Sciatic nerve (tissue), 2 donors: ENCODE measurements at regions not wholly inside any gene's neighbourhood (a gene's known extent, or its start where the extent isn't known, plus 50 kb on each side); places are given as distances from the start of the nearest gene placed in this dataset.

Experiments
- ATAC-seq: fragments of 200-7000 bp; cut with Tn5 transposase; one replicate; pipeline ENCODE4 v1.9.1; 2020; ENCODE audit warnings: mild to moderate bottlenecking, moderate library complexity
- DNase-seq: peaks from one replicate; pipeline ENCODE4 v3.0.0-alpha.2; 2020; ENCODE audit warnings: low spot score
- intact Hi-C: fragments of 100-400 bp; cut with DNase I; formaldehyde crosslinking; loops from one replicate; pipeline ENCODE4 v1.14.2; 2022
- donor health status: DM: no; HTN: no; CAD: no.
- donor health status: DM: no; HTN: no; CAD: no.

DNA sequence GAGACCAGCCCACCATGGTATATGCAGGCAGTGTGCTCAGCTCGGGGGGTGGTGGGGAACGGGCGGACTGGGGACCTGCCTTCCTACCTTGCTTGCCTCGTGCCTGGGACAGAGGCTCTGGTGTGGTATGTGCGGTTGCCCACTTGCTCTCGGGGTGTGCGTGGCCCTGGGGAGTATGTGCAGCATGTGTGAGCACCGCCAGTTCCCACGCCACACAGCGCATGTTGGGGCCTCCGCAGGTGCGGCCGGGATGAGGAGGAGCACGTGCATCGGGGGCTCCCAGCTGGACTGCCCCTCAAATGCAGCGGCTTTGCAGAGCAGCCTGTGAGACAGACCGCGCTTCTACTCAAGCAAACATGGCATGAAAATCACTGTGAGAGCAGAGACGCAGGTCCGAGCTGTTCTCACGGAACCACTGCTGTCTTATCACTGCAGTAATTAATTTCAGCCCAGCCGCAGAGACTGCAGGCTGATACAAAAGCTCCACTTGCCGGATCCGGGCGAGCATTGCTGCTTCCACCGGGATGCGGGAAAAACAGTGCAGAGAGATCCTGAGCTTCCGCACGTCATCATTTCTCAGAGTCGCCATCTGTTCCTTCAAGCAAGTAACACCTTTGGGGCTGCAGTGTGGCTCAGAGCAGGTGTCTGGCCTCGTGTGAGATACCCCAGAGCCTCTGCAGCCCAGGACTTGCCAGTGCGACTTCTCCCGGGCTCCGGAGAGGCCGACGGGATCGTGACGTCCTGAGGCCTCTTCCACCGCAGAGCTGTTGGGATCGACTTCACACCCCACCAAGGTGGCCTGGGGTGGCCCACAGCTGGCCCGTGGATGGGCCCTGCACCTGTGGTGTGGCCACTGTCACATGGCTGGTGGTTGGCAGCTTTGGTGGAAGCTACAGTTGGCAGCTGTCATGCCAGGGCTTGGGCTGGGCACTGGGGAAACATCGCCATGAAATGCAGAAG is 92.6 kb upstream of the ACTRT2 start:
- no peak for ATAC-seq
- DNase-seq, result no peak
- intact Hi-C loops, result no loop called here

DNA sequence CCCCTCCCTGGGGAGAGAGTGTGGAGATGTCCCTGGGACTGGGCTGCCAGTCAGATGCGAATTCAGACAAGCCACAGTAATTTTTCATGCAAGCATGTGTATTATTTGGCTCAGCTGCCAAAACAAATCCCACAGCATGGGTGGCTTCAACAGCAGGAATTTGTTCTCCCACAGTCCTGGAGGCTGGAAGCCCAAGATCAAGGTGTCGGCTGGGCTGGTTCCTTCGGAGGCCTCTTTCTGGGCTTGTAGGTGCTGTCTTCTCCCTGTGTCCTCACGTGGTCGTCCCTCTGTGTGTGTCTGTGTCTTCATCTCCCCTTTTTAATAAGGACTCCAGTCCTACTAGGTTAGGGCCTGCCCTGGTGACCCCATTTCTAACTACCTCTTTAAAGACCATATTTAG is 91.9 kb upstream of the ACTRT2 start:
- ATAC-seq (no peak), DNase-seq (no peak)
- intact Hi-C loops, result no loop called here

DNA sequence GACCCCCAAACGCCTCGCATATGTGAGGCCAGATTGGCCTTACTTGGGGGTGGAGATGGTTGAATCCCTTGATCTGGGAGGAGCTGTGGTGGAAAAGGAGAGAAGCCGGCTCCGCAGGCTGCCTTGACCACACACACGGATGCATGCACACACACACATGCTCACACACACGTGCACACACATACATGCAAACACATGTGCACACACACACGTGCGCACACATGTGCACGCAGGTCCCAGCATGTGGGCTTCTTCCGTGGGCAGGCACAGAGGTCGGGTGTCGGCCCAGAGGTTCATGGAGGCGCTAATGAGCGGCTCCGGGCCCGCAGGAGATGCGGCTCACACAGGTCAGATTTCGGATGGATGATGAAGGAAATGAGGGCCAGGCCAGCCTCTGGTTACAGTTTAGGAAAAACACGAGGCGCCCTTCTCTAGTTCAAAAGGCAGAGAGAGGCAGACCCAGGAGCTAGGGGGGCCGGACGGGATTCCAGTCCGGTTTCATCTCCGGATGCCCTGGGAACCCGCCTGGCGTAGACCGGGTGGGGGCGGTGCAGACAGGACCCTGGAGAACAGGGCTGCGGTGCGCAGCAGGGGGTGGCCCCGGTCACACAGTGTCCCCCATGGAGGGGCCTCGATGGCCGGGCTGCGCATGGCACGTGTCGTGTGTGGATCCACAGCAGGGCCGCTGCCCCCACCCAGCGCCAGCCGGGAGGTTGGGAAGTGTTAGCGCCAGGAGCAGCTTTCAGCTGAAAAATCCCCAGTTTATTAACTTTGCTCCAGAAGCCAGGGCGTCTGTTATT is 91.1 kb upstream of the ACTRT2 start:
- no peak for ATAC-seq

DNA sequence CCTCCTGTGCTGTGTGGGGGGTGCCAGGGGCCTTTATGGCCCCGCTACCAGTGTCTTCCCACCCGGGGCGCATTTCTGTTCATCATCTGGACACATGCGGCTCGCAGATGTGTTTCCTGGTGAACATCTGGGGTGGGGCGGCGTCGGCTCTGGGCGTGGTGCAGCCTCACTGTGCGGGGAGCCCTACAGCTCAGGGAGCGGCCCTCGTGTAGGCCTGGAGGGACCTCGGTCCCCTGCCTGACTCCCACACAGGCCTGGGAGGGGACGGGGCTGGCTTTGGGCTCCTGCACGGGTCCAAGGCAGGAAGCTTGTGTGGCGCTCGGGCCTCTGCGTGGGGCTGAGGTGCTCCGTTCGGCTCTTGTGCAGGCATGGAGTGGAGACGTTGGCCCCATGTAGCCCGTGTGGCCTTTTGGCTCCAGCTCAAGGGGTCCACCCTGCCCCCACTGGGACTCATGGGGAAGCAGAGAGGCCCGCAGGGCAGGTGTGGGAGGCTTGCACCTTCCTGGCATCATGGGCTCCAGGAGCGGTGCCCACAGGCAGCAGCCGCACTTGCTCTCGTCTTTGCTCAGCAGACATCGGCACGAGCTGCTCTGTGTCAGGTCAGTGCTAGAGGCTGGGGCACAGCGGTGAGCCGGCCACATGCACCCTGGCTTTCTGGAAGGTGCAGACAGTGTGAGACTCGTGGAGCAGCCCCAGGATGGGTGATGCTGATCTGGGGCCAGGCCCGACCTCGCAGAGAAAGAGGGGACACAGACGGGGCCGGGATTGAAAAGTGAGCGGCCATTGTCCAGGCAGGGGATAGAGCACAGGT is 90.1 kb upstream of the ACTRT2 start:
- ATAC-seq (no peak), DNase-seq (no peak)
- intact Hi-C loops, result no loop called here

More for the DNA sequence above, 91.1 kb upstream of the ACTRT2 start:
- DNase-seq, result no peak
- intact Hi-C loops, result no loop called here

DNA sequence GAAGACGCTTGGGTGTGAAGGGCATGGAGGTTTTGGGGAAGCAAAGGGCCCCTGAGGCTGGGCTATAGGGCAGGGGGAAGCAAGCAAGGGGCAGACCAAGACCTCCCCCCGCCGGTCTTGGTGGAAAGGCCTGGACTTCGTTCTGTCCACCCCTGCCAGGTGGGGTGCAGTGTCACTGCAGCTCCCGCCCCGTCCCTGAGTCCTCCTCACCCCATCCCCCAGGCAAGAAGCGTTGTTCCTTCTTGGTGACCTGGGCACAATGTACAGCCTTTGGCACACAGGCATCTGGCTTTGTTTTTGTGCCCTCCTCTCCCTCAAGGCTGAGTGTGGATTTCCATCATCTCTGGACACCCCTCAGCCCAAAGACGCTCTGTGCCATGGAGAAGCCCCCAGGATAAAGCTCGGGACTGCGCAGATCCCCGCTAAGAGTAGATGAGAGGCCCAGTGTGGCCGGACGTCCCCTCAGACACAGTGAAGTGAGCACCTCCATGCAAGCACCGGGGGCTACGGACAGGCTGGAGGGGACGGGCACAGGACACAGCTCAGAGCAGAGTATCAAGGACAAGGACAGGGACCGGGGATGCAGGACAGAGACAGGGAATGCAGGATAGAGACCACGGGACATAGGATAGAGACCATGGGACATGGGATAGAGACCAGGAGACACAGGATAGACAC is 89.4 kb upstream of the ACTRT2 start:
- intact Hi-C loops, result no loop called here
- no peak for DNase-seq

DNA sequence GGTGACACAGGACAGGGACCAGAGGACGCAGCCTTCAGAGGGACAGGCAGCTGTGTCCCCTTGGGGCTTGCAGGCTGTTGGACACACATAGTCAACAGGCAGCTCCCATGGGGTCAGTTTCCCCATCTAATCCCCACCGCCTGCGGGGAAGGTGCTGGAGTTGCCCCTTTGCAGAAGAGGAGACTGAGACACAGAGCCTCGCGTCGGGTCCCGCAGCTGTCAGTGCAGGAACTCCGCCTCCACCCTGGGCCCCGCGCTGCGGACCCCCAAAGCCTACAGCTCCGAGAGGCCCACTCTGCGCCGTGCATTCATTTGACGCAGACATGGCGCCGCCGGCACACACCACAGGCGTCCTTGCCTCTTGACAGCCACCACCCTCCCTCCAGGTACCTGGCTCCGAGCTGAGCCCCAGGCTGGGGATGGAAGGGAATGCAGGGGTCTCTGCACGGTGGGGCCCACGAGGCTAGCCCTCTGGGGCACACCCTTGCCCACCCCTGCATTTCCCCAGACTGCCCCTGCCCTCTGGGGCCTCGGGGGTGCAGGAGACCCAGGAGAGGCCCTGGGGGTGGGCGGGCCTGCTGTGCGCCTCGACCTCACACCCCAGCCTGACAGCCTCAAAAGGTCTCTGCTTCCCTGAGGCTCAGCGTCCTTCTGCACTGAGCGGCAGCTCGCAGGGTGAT is 88.5 kb upstream of the ACTRT2 start:
- ATAC-seq (no peak), DNase-seq (no peak)
- intact Hi-C loops, result no loop called here

More for the DNA sequence above, 89.4 kb upstream of the ACTRT2 start:
- ATAC-seq, result no peak

DNA sequence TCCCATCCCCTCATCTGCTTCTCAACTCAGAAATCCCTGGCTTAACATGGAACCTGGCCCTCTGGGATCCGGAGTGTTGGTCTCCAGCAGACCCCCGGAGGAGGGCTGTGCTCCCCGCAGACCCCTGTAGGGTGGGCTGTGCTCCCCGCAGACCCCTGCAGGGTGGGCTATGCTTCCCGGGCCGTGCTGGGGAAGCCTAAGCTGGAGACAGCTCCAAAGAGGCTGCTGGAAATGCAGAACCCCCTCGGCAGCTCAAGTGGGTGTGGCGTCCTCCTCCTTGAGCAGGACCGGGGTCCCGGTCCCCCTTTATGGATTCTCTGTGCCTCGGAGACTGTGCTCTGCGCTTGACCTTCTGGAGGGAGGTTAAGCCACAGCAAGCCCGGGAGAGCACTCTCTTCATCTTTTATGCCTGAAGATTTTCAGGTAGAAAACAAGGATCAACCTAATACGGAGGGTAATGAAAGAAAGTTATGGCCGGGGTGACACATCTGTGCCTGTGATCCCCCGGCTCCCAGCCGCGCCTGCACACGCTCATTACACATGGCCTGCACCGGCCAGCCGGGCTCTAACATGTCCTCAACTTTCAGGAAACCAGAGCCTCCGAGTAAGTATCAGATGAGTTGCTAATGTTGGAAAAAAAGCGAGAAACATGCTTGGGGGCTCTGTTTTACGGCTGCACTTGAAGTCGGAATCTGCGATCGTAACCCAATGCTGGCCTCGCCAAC is 87.7 kb upstream of the ACTRT2 start:
- intact Hi-C loops, result no loop called here
- DNase-seq, result no peak
- ATAC-seq, result no peak

DNA sequence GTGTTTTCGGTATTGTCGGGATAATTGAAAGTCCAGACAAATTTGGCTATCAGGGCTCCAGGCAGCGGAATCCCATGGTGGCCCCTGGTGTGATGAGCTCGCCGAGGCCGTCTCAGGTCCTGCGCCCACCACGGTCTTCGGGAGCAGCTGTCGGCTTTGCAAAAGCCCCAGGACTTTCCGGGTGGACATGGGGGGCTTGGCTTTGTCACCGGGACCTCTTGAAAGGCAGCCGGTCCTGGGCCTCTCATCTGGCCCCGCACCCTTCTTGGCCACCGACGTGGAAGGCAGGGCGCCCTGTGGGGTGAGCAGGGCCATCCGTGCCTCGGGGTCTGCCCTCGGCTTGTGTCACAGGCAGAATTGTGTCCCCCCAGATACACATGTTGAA is 87.1 kb upstream of the ACTRT2 start:
- ATAC-seq (no peak), DNase-seq (no peak)
- intact Hi-C loops, result no loop called here

DNA sequence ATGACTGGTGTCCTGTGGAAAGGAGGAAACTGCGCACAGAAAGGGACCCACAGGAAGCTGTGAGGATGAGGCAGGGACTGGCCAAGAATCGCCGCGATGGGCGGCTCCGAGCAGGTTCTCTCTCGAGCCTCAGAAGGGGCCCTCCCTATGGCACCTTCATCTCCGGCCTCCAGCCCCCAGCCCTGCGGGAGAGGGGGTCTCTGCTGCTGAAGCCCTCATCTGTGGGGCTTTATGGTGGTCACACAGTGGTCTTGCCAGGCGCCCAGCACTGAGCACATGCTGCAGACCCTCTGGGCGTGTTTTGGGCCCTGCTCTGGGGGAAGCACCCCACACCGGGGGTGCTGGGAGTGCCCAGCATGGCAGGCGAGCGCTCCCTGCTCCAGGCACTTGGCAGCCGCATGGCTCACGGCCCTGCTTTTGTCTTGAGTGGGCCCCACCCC is 86.6 kb upstream of the ACTRT2 start:
- ATAC-seq, result no peak
- intact Hi-C loops, result no loop called here
- no peak for DNase-seq

DNA sequence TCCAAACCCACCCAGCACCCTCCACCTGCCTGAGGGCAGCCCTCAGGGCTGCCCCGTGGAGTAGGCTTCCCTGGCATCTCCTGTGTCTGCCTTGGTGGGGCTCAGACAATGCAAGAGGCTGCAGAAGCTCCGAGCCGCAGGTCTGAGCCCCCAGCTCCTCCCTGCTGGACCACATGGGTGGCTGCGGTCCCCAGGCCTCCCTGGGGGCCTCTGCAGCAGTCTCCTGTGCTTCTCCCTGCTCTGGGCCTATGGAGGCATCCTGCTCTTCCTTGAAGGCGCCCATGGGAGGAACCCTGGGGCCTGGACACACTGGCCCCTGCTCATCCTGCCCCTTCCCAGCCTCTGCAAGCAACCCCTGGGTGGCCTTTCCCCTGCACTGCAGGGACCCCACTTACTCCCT is 86.1 kb upstream of the ACTRT2 start:
- ATAC-seq, result no peak
- intact Hi-C loops, result no loop called here
- no peak for DNase-seq

DNA sequence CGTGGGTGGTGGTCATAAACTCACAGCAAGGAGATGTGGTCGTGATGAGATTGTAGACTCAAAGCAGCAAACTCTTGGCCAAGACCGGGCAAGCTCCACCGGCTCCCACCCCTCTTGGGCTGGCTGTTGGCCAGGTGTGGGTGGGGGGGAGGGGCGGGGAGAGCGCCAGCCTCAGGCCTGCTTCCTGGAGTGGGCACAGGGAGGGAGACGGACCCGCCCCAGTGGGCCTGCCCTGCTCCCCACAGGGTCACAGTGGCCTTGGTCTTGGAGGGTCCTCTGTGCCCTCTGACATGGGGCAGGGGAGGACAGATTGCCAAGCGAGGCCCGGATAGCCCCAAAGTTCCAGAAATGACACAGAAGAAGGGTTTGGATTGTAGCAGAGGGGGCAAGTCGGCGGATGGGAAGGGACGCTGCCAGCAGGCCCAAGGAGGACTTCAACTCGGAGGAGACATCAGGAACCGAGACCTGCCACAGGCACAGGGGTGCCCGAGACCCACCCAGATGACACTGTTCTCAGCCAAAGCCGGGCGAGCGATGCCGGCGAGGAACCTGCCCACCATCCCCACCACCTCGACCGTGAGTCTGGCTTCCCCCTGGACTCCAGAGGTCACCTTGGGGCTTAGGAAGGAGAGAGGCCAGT is 85.4 kb upstream of the ACTRT2 start:
- ATAC-seq (no peak), DNase-seq (no peak)
- intact Hi-C loops, result no loop called here

DNA sequence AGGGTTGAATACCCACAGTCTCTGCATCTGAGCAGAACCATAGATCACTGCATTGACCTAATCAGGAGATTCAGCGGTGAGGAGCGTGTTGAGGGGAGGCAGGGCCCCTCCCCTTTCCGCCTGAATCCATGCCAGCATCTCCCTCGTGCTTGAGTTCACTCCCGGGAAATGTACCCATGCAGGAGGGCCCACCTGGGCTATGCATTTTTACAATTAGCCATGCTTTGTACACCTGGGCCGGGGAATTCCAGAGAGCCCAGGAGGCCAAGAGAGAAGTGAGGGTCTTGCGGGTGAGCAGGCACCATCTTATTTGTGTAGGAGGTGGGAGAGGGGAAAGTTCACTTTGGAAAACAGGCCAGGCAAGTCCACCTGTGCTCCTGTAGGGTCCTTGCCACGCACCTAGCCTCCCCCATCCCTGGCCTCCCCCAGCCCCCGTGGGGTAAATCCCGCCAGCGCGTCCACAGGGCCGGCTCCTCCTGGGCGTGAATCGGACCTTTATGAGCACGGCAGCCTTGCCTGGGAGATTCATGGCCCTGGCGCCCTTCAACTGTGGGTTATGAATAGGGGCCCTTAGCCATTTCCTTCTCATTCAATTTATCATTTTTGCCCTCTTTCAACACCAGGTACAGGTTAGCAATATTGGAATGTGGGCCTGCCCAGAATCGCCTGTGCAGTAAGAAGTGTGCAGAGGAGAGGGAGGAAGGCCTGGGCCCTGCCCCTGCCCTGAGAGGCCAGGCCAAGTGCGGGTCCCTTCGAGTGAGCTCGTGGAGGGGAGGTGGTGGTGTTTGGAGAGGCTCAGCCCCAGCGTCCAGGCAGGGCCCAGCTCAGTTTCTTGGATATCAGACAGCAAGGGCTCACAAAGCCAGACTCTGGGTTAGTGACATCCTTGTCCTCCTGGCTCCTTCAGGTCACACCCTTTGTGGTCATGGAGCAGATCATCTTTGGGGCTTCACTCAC is 84.4 kb upstream of the ACTRT2 start:
- intact Hi-C loops, result no loop called here
- DNase-seq (no peak), ATAC-seq (no peak)

DNA sequence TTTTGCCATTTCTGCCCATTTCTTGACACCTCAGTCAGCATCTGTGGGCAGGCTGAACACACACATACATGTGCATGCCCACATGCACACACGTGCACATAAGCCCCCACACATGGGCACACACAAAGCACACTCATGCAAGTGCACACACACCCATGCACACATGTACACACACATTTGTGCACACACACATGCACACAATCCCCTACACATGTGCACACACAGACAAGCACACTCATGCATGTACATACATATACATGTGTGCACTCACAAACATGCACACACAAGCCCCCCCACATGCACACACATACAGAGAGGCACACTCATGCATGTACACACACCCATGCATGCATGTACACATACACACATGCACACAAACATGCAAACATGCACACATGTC is 83.5 kb upstream of the ACTRT2 start:
- intact Hi-C loops, result no loop called here
- no peak for ATAC-seq

DNA sequence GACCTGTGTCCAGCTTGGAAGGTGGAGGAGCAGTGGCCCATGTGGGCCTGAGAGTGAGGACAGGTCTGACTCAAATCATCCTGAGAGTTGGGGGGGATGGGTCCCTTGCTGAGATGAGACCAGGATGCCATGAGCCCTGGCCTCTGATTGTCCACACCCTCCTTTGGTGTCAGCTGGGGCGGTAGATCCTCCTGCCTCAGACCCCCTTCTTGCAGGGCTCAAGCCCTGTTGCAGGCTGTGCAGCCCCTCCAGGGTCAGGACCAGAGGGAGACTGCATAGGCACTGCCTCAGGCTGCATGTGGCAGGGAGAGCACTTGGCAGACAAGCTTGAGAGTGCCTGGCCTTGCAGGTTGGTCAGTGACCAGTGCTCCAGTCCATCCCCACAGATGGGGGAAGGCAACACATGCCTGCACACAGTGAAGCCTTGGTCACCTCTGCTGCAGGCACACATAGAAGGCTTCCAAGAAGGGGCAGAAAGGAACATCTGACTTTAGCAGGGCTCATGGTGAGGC is 82.2 kb upstream of the ACTRT2 start:
- intact Hi-C loops, result no loop called here
- DNase-seq (no peak), ATAC-seq (no peak)

More for the DNA sequence above, 83.5 kb upstream of the ACTRT2 start:
- no peak for DNase-seq

DNA sequence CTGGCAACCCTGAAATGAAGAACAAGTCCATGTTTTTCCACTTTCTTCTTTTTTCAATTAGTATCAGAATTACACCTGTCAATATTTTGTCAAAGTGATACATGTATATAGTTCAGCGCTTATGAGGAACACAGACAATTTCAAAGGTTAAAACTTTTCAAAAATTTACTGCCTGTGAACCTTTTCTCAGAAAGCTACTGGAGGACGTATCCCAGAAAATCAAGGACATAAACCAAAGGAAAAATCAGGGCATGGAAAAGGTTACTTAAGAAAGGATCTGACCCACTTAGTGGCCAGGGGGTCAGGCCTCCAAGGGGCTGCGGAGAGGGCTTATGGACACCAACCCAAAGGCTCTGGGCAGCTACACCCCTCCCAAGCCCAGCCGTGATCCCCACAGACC is 81.1 kb upstream of the ACTRT2 start:
- DNase-seq (no peak), ATAC-seq (no peak)
- intact Hi-C loops, result no loop called here

DNA sequence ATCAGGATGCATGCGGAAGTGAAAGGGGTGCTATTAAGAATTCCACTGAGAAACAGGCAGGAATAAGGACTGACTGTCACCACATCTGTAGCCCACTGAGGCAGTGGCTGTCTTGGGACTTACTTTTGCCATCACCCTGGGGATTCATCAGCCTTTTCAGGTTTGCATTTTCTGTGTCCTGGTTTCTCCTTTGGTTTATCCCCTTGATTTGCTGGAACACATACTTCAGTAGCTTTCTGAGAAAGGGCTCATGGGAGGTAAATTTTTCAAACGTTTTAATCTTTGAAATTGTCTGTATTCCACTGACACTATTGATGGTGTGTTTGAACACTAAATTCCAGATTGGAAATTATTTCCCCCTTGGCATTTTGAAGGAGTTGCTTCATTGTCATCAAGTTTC is 80.2 kb upstream of the ACTRT2 start:
- no peak for ATAC-seq
- DNase-seq, result no peak
- intact Hi-C loops, result no loop called here
